Esophagus mucosa (tissue), 1 donor: ENCODE measurements at regions not wholly inside any gene's neighbourhood (a gene's known extent, or its start where the extent isn't known, plus 50 kb on each side); places are given as distances from the start of the nearest gene placed in this dataset.
A peak's percentile ranks its signal among the peaks of the same experiment; 100 is the strongest.
"Not testable (repeated sequence)": the region's sequence is repeated elsewhere in the genome, so short reads cannot be mapped to it uniquely, and the experiment has no call there.

Experiments used
- ATAC-seq: fragments of 200-7000 bp; cut with Tn5 transposase; one replicate; pipeline ENCODE4 v1.9.1; 2020
- donor health status: DM: yes; HTN: yes; CAD: no.

- ATAC-seq, result no peak
Observed at GRCh38 chr9:31415164-31415563, 969.3 kb upstream of the ACO1 start.

GRCh38 chr9:31418419-31418818 lies 966.0 kb upstream of the ACO1 start:
- ATAC-seq, result no peak

- ATAC-seq, result not testable (repeated sequence)
Observed at GRCh38 chr9:31443630-31444457, 940.6 kb upstream of the ACO1 start.

GRCh38 chr9:31445357-31445756 lies 939.1 kb upstream of the ACO1 start:
- ATAC-seq, result no peak

- no peak for ATAC-seq
Observed at GRCh38 chr9:31445960-31446359, 938.5 kb upstream of the ACO1 start.

GRCh38 chr9:31467075-31467474 lies 917.4 kb upstream of the ACO1 start:
- no peak for ATAC-seq

- ATAC-seq, result no peak
Observed at GRCh38 chr9:31470051-31470450, 914.4 kb upstream of the ACO1 start.

- ATAC-seq, result no peak
Observed at GRCh38 chr9:31471010-31471409, 913.4 kb upstream of the ACO1 start.

- no peak for ATAC-seq
Observed at GRCh38 chr9:31486630-31487029, 897.8 kb upstream of the ACO1 start.

- ATAC-seq, result no peak
Observed at GRCh38 chr9:31490551-31491106, 893.8 kb upstream of the ACO1 start.

GRCh38 chr9:31492229-31492628 lies 892.2 kb upstream of the ACO1 start:
- no peak for ATAC-seq

- ATAC-seq, result no peak
Observed at GRCh38 chr9:31500422-31500821, 884.0 kb upstream of the ACO1 start.

GRCh38 chr9:31519011-31519410 lies 865.4 kb upstream of the ACO1 start:
- no peak for ATAC-seq

GRCh38 chr9:31519424-31519823 lies 865.0 kb upstream of the ACO1 start:
- no peak for ATAC-seq

GRCh38 chr9:31519826-31520225 lies 864.6 kb upstream of the ACO1 start:
- ATAC-seq, result no peak

- ATAC-seq, result no peak
Observed at GRCh38 chr9:31520301-31521085, 864.0 kb upstream of the ACO1 start.

- no peak for ATAC-seq
Observed at GRCh38 chr9:31535651-31536050, 848.8 kb upstream of the ACO1 start.

- no peak for ATAC-seq
Observed at GRCh38 chr9:31536471-31536870, 848.0 kb upstream of the ACO1 start.

- no peak for ATAC-seq
Observed at GRCh38 chr9:31541721-31542281, 842.6 kb upstream of the ACO1 start.

GRCh38 chr9:31542384-31543055 lies 841.9 kb upstream of the ACO1 start:
- peak; percentile 42 for ATAC-seq

GRCh38 chr9:31554941-31555340 lies 829.5 kb upstream of the ACO1 start:
- ATAC-seq, result no peak

GRCh38 chr9:31556667-31557463 lies 827.6 kb upstream of the ACO1 start:
- ATAC-seq, result no peak
